ENCODE measurements at regions not wholly inside any gene's neighbourhood (a gene's known extent, or its start where the extent isn't known, plus 50 kb on each side); places are given as distances from the start of the nearest gene placed in this dataset.

- no peak for DNase-seq
These were observed 67.5 kb downstream of the TMX1 start for GRCh38 chr14:51307551-51307950.

GRCh38 chr14:51308866-51309265, 68.8 kb downstream of the TMX1 start:
- DNase-seq = no peak

- DNase-seq = peak; percentile 55
These were observed 70.5 kb downstream of the TMX1 start for GRCh38 chr14:51310505-51310944.

GRCh38 chr14:51314321-51315015, 74.4 kb downstream of the TMX1 start:
- no peak for DNase-seq

- no peak for DNase-seq
These were observed 77.3 kb downstream of the TMX1 start for GRCh38 chr14:51317373-51317772.

- peak; percentile 78 for DNase-seq
These were observed 79.0 kb downstream of the TMX1 start for GRCh38 chr14:51318813-51319597.

- DNase-seq = no peak
These were observed 81.0 kb downstream of the TMX1 start for GRCh38 chr14:51321036-51321435.

- no peak for DNase-seq
These were observed 83.4 kb downstream of the TMX1 start for GRCh38 chr14:51323492-51323891.

GRCh38 chr14:51327376-51327775, 87.3 kb downstream of the TMX1 start:
- DNase-seq = no peak

- no peak for DNase-seq
These were observed 88.2 kb downstream of the TMX1 start for GRCh38 chr14:51328064-51328771.

GRCh38 chr14:51328772-51329353, 88.8 kb downstream of the TMX1 start:
- DNase-seq = no peak

GRCh38 chr14:51331486-51332367, 91.7 kb downstream of the TMX1 start:
- DNase-seq = no peak

- DNase-seq = no peak
These were observed 93.3 kb downstream of the TMX1 start for GRCh38 chr14:51333299-51333698.

- DNase-seq = no peak
These were observed 94.0 kb downstream of the TMX1 start for GRCh38 chr14:51333901-51334521.

GRCh38 chr14:51334566-51334965, 94.5 kb downstream of the TMX1 start:
- DNase-seq = no peak

- DNase-seq = no peak
These were observed 95.5 kb downstream of the TMX1 start for GRCh38 chr14:51335531-51335930.

GRCh38 chr14:51335961-51336723, 96.1 kb downstream of the TMX1 start:
- DNase-seq = no peak

GRCh38 chr14:51336734-51337133, 96.7 kb downstream of the TMX1 start:
- DNase-seq = peak; percentile 43

GRCh38 chr14:51337520-51337919, 97.5 kb downstream of the TMX1 start:
- peak; percentile 30 for DNase-seq

- no peak for DNase-seq
These were observed 101.3 kb downstream of the TMX1 start for GRCh38 chr14:51341338-51341737.

- DNase-seq = no peak
These were observed 102.2 kb downstream of the TMX1 start for GRCh38 chr14:51342226-51342625.
